Panc1 (cell line): ENCODE measurements at regions not wholly inside any gene's neighbourhood (a gene's known extent, or its start where the extent isn't known, plus 50 kb on each side); places are given as distances from the start of the nearest gene placed in this dataset.

ENCODE experiments used
- ATAC-seq: fragments of 200-7000 bp; cut with Tn5 transposase; 2 replicates; pipeline ENCODE4 v1.9.1; 2020; ENCODE audit warnings: mild to moderate bottlenecking, moderate library complexity
- BruUV-seq: library from RNA; stranded (reverse); fragments of 400-500 nt; replicated peaks from 2 replicates; lab custom pipeline; 2021; lab: Mats Ljungman, UMichigan
- CTCF ChIA-PET: fragments of 300-600 bp; sonication (Branson Sonifier 250); formaldehyde crosslinking; loops from one replicate; lab custom pipeline; 2022; ENCODE audit warnings: antibody characterized with exemption; lab: Charles Lee
- POLR2A ChIA-PET: fragments of 300-600 bp; sonication (Branson Sonifier 250); formaldehyde crosslinking; loops from one replicate; lab custom pipeline; 2022; ENCODE audit warnings: antibody characterized with exemption; lab: Charles Lee
- DNase-seq: peaks from one replicate; pipeline ENCODE4 v3.0.0-alpha.2; 2010; ENCODE audit warnings: low read depth, low spot score
- H3K27ac ChIP-seq: 2 replicates; pipeline ENCODE4 v1.5.1; 2011; ENCODE audit warnings: mild to moderate bottlenecking, low read length, inconsistent platforms
- H3K27me3 ChIP-seq: fragments of 200-500 bp; sonication (Bioruptor generic); 2 replicates; pipeline ENCODE4 v1.6.0; 2014; ENCODE audit warnings: low read length, inconsistent platforms; ENCODE audit not compliant: control insufficient read depth, insufficient read depth
- H3K36me3 ChIP-seq: fragments of 200-500 bp; sonication (Bioruptor generic); 2 replicates; pipeline ENCODE4 v1.5.1; 2014; ENCODE audit warnings: inconsistent platforms, mild to moderate bottlenecking, low read length, moderate library complexity; ENCODE audit not compliant: control insufficient read depth, insufficient read depth
- H3K4me1 ChIP-seq: 2 replicates; pipeline ENCODE4 v1.5.1; 2011; ENCODE audit warnings: inconsistent platforms, mild to moderate bottlenecking, low read length, moderate library complexity; ENCODE audit not compliant: control insufficient read depth, insufficient read depth
- H3K4me3 ChIP-seq, 2 experiments: 2 replicates each; pipeline ENCODE4 v1.5.1; 2011 to 2012; ENCODE audit warnings: low read depth in 2 of 2, low read length in 2 of 2, mild to moderate bottlenecking in 2 of 2, inconsistent platforms in 1 of 2, moderate library complexity in 1 of 2
- H3K9me3 ChIP-seq: fragments of 200-500 bp; sonication (Bioruptor generic); 2 replicates; pipeline ENCODE4 v1.5.1; 2014; ENCODE audit warnings: low read depth, mild to moderate bottlenecking, inconsistent platforms, low read length, moderate library complexity; ENCODE audit not compliant: control insufficient read depth, insufficient read depth
- CTCF ChIP-seq: fragments of 450-650 bp; IDR thresholded peaks from 2 replicates; pipeline ENCODE4 v1.5.1; 2017; ENCODE audit warnings: mild to moderate bottlenecking
- POLR2AphosphoS5 ChIP-seq: IDR thresholded peaks from 2 replicates; pipeline ENCODE4 v1.6.1; 2012; ENCODE audit warnings: mild to moderate bottlenecking, low read depth, low read length, moderate library complexity
- SIN3A ChIP-seq: IDR thresholded peaks from 2 replicates; pipeline ENCODE4 v1.6.1; 2012; ENCODE audit warnings: low read depth, mild to moderate bottlenecking, low read length, moderate library complexity, borderline replicate concordance; ENCODE audit not compliant: insufficient read depth
- TCF7L2 ChIP-seq: IDR thresholded peaks from 2 replicates; pipeline ENCODE4 v1.6.1; 2011; ENCODE audit warnings: mild to moderate bottlenecking, low read depth, low read length, inconsistent platforms
- in situ Hi-C: cut with HindIII; loops from 2 replicates; pipeline ENCODE4 v1.10.0; 2016; ENCODE audit warnings: low sequenced_read_pairs, low pct_unique_long_range_greater_than_20kb
- intact Hi-C: fragments of 100-400 bp; cut with micrococcal nuclease; formaldehyde crosslinking; loops from one replicate; pipeline ENCODE4 v1.10.0; 2022; ENCODE audit not compliant: unreplicated experiment
- TF ChIP-seq, protein P1 (sequence below), 2 experiments: IDR thresholded peaks; 2 replicates each; pipeline ENCODE4 v1.6.1; 2011 to 2012; ENCODE audit warnings: low read depth in 2 of 2, control low read depth in 1 of 2, low read length in 1 of 2, mild to moderate bottlenecking in 1 of 2, moderate library complexity in 1 of 2; ENCODE audit not compliant: insufficient read depth in 1 of 2

DNA sequence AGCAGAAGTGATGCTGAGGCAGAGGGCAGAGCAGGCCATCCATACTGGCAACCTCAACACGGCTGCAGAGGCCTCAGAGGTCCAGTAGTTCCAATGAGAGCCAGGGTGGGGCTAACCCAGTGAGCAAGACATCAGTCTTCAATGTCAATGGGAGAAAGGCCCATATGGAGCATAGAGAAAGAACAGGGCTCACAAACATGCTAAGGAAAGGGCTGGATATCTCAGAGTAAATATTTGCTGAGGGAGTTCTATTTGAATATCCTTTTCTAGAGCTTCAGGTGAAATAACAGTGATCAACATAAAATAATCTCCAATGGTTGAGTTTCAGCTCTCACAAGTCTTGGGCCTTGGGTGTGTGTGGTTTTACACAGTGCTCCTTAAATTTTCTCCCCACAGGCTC is 50.8 kb upstream of the CCDC90B start:
- Histone ChIP-seq H3K27me3 (no peaks in the 10 kb centered on the region), H3K27ac (no peak overlapping the region), H3K36me3 (no peaks in the 10 kb centered on the region), H3K9me3 (no peaks in the 10 kb centered on the region), H3K4me1 (no peaks in the 10 kb centered on the region), H3K4me3 (no peak overlapping the region)
- TF ChIP-seq SIN3A, result no peak
- no peak for TF ChIP-seq CTCF
- TF ChIP-seq POLR2AphosphoS5, result no peak
- TF ChIP-seq, protein P1, sequence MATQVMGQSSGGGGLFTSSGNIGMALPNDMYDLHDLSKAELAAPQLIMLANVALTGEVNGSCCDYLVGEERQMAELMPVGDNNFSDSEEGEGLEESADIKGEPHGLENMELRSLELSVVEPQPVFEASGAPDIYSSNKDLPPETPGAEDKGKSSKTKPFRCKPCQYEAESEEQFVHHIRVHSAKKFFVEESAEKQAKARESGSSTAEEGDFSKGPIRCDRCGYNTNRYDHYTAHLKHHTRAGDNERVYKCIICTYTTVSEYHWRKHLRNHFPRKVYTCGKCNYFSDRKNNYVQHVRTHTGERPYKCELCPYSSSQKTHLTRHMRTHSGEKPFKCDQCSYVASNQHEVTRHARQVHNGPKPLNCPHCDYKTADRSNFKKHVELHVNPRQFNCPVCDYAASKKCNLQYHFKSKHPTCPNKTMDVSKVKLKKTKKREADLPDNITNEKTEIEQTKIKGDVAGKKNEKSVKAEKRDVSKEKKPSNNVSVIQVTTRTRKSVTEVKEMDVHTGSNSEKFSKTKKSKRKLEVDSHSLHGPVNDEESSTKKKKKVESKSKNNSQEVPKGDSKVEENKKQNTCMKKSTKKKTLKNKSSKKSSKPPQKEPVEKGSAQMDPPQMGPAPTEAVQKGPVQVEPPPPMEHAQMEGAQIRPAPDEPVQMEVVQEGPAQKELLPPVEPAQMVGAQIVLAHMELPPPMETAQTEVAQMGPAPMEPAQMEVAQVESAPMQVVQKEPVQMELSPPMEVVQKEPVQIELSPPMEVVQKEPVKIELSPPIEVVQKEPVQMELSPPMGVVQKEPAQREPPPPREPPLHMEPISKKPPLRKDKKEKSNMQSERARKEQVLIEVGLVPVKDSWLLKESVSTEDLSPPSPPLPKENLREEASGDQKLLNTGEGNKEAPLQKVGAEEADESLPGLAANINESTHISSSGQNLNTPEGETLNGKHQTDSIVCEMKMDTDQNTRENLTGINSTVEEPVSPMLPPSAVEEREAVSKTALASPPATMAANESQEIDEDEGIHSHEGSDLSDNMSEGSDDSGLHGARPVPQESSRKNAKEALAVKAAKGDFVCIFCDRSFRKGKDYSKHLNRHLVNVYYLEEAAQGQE (IDR thresholded peaks at IDR 0.05; ENCODE audit: insufficient read depth in 1 of 2, low read depth in 2 of 2, low read length in 1 of 2), result no peak
- no peak for TF ChIP-seq TCF7L2
- DNase-seq, result no peak
- ChIA-PET CTCF (no interaction called here), POLR2A (no interaction called here)
- no peak for ATAC-seq
- in situ Hi-C loops, result no loop called here
- no TSS peak for BruUV-seq
- intact Hi-C loops, result no loop called here
